ENCODE measurements at regions not wholly inside any gene's neighbourhood (a gene's known extent, or its start where the extent isn't known, plus 50 kb on each side); places are given as distances from the start of the nearest gene placed in this dataset.
A peak's percentile ranks its signal among the peaks of the same experiment; 100 is the strongest.

- TF ChIP-seq, protein P1, sequence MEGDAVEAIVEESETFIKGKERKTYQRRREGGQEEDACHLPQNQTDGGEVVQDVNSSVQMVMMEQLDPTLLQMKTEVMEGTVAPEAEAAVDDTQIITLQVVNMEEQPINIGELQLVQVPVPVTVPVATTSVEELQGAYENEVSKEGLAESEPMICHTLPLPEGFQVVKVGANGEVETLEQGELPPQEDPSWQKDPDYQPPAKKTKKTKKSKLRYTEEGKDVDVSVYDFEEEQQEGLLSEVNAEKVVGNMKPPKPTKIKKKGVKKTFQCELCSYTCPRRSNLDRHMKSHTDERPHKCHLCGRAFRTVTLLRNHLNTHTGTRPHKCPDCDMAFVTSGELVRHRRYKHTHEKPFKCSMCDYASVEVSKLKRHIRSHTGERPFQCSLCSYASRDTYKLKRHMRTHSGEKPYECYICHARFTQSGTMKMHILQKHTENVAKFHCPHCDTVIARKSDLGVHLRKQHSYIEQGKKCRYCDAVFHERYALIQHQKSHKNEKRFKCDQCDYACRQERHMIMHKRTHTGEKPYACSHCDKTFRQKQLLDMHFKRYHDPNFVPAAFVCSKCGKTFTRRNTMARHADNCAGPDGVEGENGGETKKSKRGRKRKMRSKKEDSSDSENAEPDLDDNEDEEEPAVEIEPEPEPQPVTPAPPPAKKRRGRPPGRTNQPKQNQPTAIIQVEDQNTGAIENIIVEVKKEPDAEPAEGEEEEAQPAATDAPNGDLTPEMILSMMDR (conservative IDR thresholded peaks at IDR 0.05; ENCODE audit: control insufficient read depth, insufficient read depth, low read depth, low read length), result no peak
- no peak overlapping the region for H3K4me3 ChIP-seq (ENCODE audit: control insufficient read depth, low read depth, low read length)
- no peak for DNase-seq (ENCODE audit: low read depth)
Observed at GRCh38 chr10:28840202-28840601, 162.9 kb downstream of the BAMBI start.

DNA sequence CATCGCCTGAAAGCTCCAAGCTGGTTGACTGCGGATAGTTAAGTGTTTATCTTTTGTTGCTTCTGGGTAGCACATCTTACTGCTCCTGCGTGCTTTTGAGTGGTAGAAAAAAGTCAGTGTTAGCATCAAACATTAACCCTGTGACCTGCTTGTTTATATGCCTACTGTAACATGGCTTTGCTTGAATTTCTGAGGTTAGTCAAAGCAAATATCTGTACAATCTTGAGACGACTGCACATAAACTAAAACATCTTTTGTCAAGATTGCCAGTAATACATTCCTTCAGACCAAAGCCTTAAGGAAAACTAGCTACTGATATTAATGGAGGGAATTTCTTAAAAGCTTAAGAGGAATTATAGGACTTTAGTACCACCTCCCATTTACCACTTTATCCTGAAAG lies 163.7 kb downstream of the BAMBI start:
- TF ChIP-seq, protein P1 (conservative IDR thresholded peaks at IDR 0.05; ENCODE audit: control insufficient read depth, insufficient read depth, low read depth, low read length), result no peak
- no peak for DNase-seq (ENCODE audit: low read depth)
- H3K4me3 ChIP-seq (ENCODE audit: control insufficient read depth, low read depth, low read length), result no peak overlapping the region

- DNase-seq (ENCODE audit: low read depth), result peak; percentile 42
- TF ChIP-seq, protein P1 (conservative IDR thresholded peaks at IDR 0.05; ENCODE audit: control insufficient read depth, insufficient read depth, low read depth, low read length), result no peak
- no peak overlapping the region for H3K4me3 ChIP-seq (ENCODE audit: control insufficient read depth, low read depth, low read length)
Observed at GRCh38 chr10:28841625-28842024, 164.3 kb downstream of the BAMBI start.

DNA sequence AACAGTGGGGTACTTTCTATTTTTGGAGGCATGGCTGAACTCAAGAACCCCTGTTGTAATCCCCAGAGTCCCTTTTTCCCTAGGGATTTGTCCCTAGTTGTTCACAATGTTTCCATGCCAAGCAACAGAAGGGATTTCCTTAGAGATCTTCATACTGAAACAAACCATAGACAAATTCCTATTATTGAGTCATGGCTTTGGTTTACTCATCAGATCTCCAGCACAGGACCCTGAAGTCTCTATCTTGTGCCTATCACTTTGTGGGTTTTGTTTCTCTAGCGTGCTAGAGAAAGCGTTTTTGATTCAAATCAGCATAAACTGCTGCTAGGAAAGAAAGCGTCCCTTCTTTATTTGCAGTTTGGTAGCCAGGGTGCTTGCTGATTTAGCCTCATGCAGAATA lies 165.0 kb downstream of the BAMBI start:
- DNase-seq (ENCODE audit: low read depth), result peak; percentile 67
- no peak overlapping the region for H3K4me3 ChIP-seq (ENCODE audit: control insufficient read depth, low read depth, low read length)
- TF ChIP-seq, protein P1 (conservative IDR thresholded peaks at IDR 0.05; ENCODE audit: control insufficient read depth, insufficient read depth, low read depth, low read length), result no peak

- H3K4me3 ChIP-seq (ENCODE audit: control insufficient read depth, low read depth, low read length), result no peak overlapping the region
- TF ChIP-seq, protein P1 (conservative IDR thresholded peaks at IDR 0.05; ENCODE audit: control insufficient read depth, insufficient read depth, low read depth, low read length), result no peak
- peak; percentile 47 for DNase-seq (ENCODE audit: low read depth)
Observed at GRCh38 chr10:28845009-28845682, 167.8 kb downstream of the BAMBI start.

GRCh38 chr10:28849309-28849708 lies 172.0 kb downstream of the BAMBI start:
- no peak for DNase-seq (ENCODE audit: low read depth)
- TF ChIP-seq, protein P1 (conservative IDR thresholded peaks at IDR 0.05; ENCODE audit: control insufficient read depth, insufficient read depth, low read depth, low read length), result no peak
- no peak overlapping the region for H3K4me3 ChIP-seq (ENCODE audit: control insufficient read depth, low read depth, low read length)

GRCh38 chr10:28849821-28850220 lies 172.5 kb downstream of the BAMBI start:
- H3K4me3 ChIP-seq (ENCODE audit: control insufficient read depth, low read depth, low read length), result no peak overlapping the region
- DNase-seq (ENCODE audit: low read depth), result no peak
- TF ChIP-seq, protein P1 (conservative IDR thresholded peaks at IDR 0.05; ENCODE audit: control insufficient read depth, insufficient read depth, low read depth, low read length), result no peak

All from fibroblast of mammary gland (primary cell).